Hematopoietic multipotent progenitor cell treated with erythropoietin and hydrocortisone succinate and interleukin-3 and kit ligand, for 15 days (in vitro differentiated cells): ENCODE measurements at regions not wholly inside any gene's neighbourhood (a gene's known extent, or its start where the extent isn't known, plus 50 kb on each side); places are given as distances from the start of the nearest gene placed in this dataset.

Source experiments
- DNase-seq: peaks from one replicate; pipeline ENCODE4 v3.0.0-alpha.2; 2015; ENCODE audit warnings: low spot score

GRCh38 chr11:8826139-8826786, 84.7 kb upstream of the AKIP1 start:
- DNase-seq = no peak

GRCh38 chr11:8826901-8827560, 84.0 kb upstream of the AKIP1 start:
- no peak for DNase-seq

GRCh38 chr11:8828046-8828445, 82.9 kb upstream of the AKIP1 start:
- DNase-seq = no peak

- no peak for DNase-seq
Measured at GRCh38 chr11:8828580-8829361, 82.2 kb upstream of the AKIP1 start.

- DNase-seq = no peak
Measured at GRCh38 chr11:8829556-8829955, 81.4 kb upstream of the AKIP1 start.

GRCh38 chr11:8830641-8831040, 80.3 kb upstream of the AKIP1 start:
- no peak for DNase-seq

GRCh38 chr11:8831861-8832260, 79.1 kb upstream of the AKIP1 start:
- no peak for DNase-seq

GRCh38 chr11:8832571-8833260, 78.3 kb upstream of the AKIP1 start:
- no peak for DNase-seq

GRCh38 chr11:8833568-8834315, 77.2 kb upstream of the AKIP1 start:
- DNase-seq = no peak

- no peak for DNase-seq
Measured at GRCh38 chr11:8834379-8834778, 76.6 kb upstream of the AKIP1 start.

- no peak for DNase-seq
Measured at GRCh38 chr11:8838248-8838647, 72.7 kb upstream of the AKIP1 start.

GRCh38 chr11:8839306-8839956, 71.6 kb upstream of the AKIP1 start:
- DNase-seq = no peak

GRCh38 chr11:8839957-8840945, 70.7 kb upstream of the AKIP1 start:
- DNase-seq = no peak

GRCh38 chr11:8841899-8842298, 69.1 kb upstream of the AKIP1 start:
- no peak for DNase-seq

GRCh38 chr11:8858808-8859207, 52.2 kb upstream of the AKIP1 start:
- DNase-seq = no peak
